Lung (tissue), 11 donors: ENCODE measurements at regions not wholly inside any gene's neighbourhood (a gene's known extent, or its start where the extent isn't known, plus 50 kb on each side); places are given as distances from the start of the nearest gene placed in this dataset.

Experiments
- ATAC-seq: fragments of 200-7000 bp; cut with Tn5 transposase; one replicate; pipeline ENCODE4 v1.9.1; 2020; ENCODE audit warnings: moderate number of reproducible peaks; ENCODE audit not compliant: insufficient read depth, low FRiP score
- DNase-seq, 3 donors: peaks; one replicate each; pipeline ENCODE4 v3.0.0-alpha.2; 2013 to 2017
- H3K27ac ChIP-seq, 2 donors: one replicate each; pipeline ENCODE4 v1.5.1; 2013; ENCODE audit warnings: mild to moderate bottlenecking in 2 of 2, moderate library complexity in 2 of 2, control low read depth in 1 of 2, inconsistent platforms in 1 of 2, low read depth in 1 of 2, low read length in 1 of 2
- H3K27me3 ChIP-seq, 3 donors: one replicate each; pipeline ENCODE4 v1.5.1; 2013; ENCODE audit warnings: low read length in 2 of 3; ENCODE audit not compliant: control insufficient read depth in 3 of 3, insufficient read depth in 3 of 3
- H3K36me3 ChIP-seq, 4 donors: one replicate each; pipeline ENCODE4 v1.5.1; 2013; ENCODE audit warnings: low read length in 4 of 4, mild to moderate bottlenecking in 1 of 4, moderate library complexity in 1 of 4; ENCODE audit not compliant: control insufficient read depth in 4 of 4, insufficient read depth in 4 of 4
- H3K4me1 ChIP-seq, 5 donors: one replicate each; pipeline ENCODE4 v1.5.1; 2013; ENCODE audit warnings: low read length in 5 of 5, mild to moderate bottlenecking in 2 of 5, moderate library complexity in 1 of 5; ENCODE audit not compliant: control insufficient read depth in 5 of 5, insufficient read depth in 5 of 5
- H3K4me3 ChIP-seq: one replicate; pipeline ENCODE4 v1.5.1; 2013; ENCODE audit warnings: mild to moderate bottlenecking, control low read depth, moderate library complexity
- H3K9ac ChIP-seq, 2 donors: one replicate each; pipeline ENCODE4 v1.5.1; 2013; ENCODE audit warnings: low read length in 2 of 2, control low read depth in 1 of 2; ENCODE audit not compliant: insufficient read depth in 1 of 2
- H3K9me3 ChIP-seq, 4 donors: one replicate each; pipeline ENCODE4 v1.5.1; 2013; ENCODE audit warnings: low read length in 3 of 4, mild to moderate bottlenecking in 1 of 4, moderate library complexity in 1 of 4; ENCODE audit not compliant: control insufficient read depth in 4 of 4, insufficient read depth in 3 of 4
- WGBS, 2 donors: extraction: QIAGEN DNeasy Blood & Tissue Kit; methylation state at CpG; one replicate each; pipeline ENCODE4 v1.1.7; 2013; 5-methylcytosine and 5-hydroxymethylcytosine counted together
- TF ChIP-seq, protein P1 (sequence below): IDR thresholded peaks from 2 replicates; pipeline ENCODE4 v1.5.1; 2012; ENCODE audit warnings: mild to moderate bottlenecking; ENCODE audit errors: control extremely low read depth, extremely low read depth
- donor health status: control.
- donor health status: control.
- donor health status: Bipolar disorder and iron deficiency.
- donor health status: healthy.
- donor health status: DM: yes; HTN: yes; CAD: no.

DNA sequence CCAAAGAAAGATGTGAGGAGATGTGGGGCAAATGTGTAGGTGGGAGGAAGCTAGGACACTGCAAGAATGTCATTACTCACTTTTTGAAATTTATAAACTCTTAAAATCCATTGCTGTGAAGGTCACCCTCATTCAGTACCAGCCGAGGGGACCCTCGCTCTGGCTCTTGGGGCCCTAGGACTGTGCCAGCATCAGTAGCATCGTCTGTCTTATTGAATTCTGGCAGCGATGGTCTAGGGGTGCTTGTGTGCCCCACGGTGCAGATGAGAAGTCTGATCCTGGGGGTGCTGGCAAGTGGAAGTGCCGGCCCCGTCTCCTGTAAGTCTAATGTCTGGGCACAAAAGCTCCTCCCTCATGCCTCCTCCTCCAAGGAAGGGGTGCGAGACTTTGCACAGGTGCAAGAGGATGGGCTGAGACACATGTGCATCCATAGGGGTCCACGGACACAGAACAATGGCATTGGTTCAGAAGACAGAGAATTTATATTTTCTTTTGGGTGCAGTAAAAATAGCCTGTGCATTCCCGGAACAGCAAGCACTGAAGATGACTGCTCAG is 266.7 kb upstream of the HDAC4 start:
- peaks cover 0 to under 1% (median 0%) of the 10 kb centered on the region in 5 donors for H3K4me1 ChIP-seq
- DNase-seq (no peak), ATAC-seq (no peak)
- H3K9me3 ChIP-seq, result no peaks in the 10 kb centered on the region
- 89 to 90% methylated on average over 10 of the region's 10 CpGs for whole genome bisulfite sequencing, 2 donors
- no peaks in the 10 kb centered on the region for H3K36me3 ChIP-seq
- H3K4me3 ChIP-seq, result no peak overlapping the region
- no peak overlapping the region for H3K27ac ChIP-seq
- no peak overlapping the region for H3K9ac ChIP-seq
- TF ChIP-seq, protein P1, sequence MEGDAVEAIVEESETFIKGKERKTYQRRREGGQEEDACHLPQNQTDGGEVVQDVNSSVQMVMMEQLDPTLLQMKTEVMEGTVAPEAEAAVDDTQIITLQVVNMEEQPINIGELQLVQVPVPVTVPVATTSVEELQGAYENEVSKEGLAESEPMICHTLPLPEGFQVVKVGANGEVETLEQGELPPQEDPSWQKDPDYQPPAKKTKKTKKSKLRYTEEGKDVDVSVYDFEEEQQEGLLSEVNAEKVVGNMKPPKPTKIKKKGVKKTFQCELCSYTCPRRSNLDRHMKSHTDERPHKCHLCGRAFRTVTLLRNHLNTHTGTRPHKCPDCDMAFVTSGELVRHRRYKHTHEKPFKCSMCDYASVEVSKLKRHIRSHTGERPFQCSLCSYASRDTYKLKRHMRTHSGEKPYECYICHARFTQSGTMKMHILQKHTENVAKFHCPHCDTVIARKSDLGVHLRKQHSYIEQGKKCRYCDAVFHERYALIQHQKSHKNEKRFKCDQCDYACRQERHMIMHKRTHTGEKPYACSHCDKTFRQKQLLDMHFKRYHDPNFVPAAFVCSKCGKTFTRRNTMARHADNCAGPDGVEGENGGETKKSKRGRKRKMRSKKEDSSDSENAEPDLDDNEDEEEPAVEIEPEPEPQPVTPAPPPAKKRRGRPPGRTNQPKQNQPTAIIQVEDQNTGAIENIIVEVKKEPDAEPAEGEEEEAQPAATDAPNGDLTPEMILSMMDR, result no peak
- H3K27me3 ChIP-seq, result peaks cover 0 to 1% (median under 1%) of the 10 kb centered on the region in 3 donors

DNA sequence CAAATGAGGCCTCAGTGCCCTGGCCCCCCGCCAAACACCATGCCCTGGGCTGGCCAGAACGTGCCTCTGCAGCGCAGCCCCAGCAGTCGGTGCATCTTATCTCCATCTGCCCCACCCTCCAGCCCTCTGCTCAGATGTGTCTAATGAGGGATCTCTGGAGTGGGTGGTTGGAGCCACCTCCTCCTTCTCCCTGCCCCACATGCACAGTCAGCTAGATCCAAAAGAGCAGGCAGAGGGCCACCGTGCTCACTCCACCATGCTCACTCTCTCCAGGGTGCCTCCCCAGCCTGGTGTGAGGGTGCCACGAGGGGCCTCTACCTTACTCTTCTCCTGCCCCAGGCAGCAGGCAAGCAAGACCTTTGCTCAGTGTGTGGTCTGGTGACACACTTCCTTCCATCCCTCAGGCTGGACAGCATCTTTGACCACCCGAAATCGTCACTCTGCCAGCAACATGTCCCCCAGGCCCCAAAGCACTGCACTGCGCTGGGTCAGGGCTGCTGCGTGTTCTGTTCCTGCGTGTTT is 266.1 kb upstream of the HDAC4 start:
- Histone ChIP-seq H3K27ac (no peak overlapping the region), H3K36me3 (no peaks in the 10 kb centered on the region), H3K4me3 (no peak overlapping the region), H3K9ac (no peak overlapping the region), H3K4me1 (peaks cover 0 to 2% (median 0%) of the 10 kb centered on the region in 5 donors), H3K9me3 (no peaks in the 10 kb centered on the region), H3K27me3 (peaks cover 0 to 3% (median 2%) of the 10 kb centered on the region in 3 donors)
- ATAC-seq (no peak), DNase-seq (peak in 1 of 3 donors; percentile 6)
- WGBS, 2 donors, result 76 to 87% methylated on average over 11 of the region's 11 CpGs
- TF ChIP-seq, protein P1, result no peak

DNA sequence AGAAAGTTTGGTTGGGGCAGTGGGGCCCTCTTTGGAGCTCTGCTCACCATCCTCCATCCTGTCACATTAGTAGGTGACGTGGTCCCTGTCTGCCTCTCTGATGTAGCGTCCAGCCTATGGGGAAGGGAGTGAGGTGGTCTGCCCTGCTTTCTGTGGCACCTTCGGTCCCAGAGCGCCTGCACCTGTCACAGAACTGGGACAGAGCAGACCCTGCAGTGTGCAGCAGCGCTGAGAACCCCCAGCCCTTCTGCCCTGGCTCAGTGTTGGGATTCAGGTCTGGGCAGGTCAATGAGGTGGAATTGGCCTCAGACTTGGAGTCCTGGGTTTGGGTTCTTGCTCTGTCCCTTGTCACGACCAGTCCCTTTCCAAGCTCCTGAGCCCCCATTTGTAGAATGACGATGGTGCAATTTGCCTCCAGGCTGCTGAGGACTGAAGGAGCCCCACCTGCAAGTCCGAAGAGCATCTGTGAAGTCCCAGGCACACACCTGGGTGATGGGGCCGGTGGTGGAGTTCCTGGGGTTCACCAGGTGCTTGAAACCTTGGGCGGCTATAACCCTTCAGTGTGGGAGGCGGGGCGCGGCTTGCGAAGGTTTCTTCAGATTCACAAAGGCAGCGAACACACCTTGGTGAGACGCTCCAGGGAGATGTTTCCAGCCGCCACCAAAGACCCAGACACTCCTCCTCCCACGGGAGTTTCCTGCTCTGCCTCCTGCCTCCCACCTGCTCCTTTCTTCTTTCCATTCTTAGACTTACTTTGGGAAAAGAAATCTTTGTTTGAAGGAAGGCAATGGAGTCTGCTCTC is 265.4 kb upstream of the HDAC4 start:
- ATAC-seq, result no peak
- DNase-seq, result no peak
- Histone ChIP-seq H3K27ac (no peak overlapping the region), H3K27me3 (peaks cover 0 to 4% (median 2%) of the 10 kb centered on the region in 3 donors), H3K4me1 (peaks cover 0 to 4% (median 0%) of the 10 kb centered on the region in 5 donors), H3K36me3 (no peaks in the 10 kb centered on the region), H3K9me3 (no peaks in the 10 kb centered on the region), H3K9ac (no peak overlapping the region), H3K4me3 (no peak overlapping the region)
- TF ChIP-seq, protein P1, result no peak
- 93 to 97% methylated on average over 18 of the region's 18 CpGs for WGBS, 2 donors
